Tibial nerve (tissue), 4 donors: ENCODE measurements at regions not wholly inside any gene's neighbourhood (a gene's known extent, or its start where the extent isn't known, plus 50 kb on each side); places are given as distances from the start of the nearest gene placed in this dataset.

Source experiments
- DNase-seq, 2 donors: peaks; one replicate each; pipeline ENCODE4 v3.0.0-alpha.2; 2019; ENCODE audit warnings: low spot score in 2 of 2
- H3K27ac ChIP-seq, 4 donors: fragments of 200-600 bp; sonication (generic) in 3 of 4; one replicate each; pipeline ENCODE4 v1.5.1; 2017 to 2019; ENCODE audit warnings: mild to moderate bottlenecking in 1 of 4
- H3K27me3 ChIP-seq, 2 donors: fragments of 200-600 bp; sonication (generic) in 1 of 2; one replicate each; pipeline versions ENCODE4 v1.5.1 to v1.6.0; 2017 to 2019
- H3K36me3 ChIP-seq, 3 donors: fragments of 200-600 bp; sonication (generic); one replicate each; pipeline ENCODE4 v1.5.1; 2018 to 2019
- H3K4me1 ChIP-seq, 4 donors: fragments of 200-600 bp; sonication (generic) in 3 of 4; one replicate each; pipeline ENCODE4 v1.5.1; 2017 to 2019
- H3K4me3 ChIP-seq, 4 donors: fragments of 200-600 bp; sonication (generic) in 3 of 4; one replicate each; pipeline ENCODE4 v1.5.1; 2017 to 2019; ENCODE audit warnings: mild to moderate bottlenecking in 1 of 4, moderate library complexity in 1 of 4
- H3K9me3 ChIP-seq, 4 donors: fragments of 200-600 bp; sonication (generic) in 3 of 4; one replicate each; pipeline ENCODE4 v1.5.1; 2017 to 2019
- EP300 ChIP-seq, 2 donors: sonication (generic); formaldehyde crosslinking; IDR thresholded peaks; one replicate each; pipeline ENCODE4 v1.6.1; 2017; ENCODE audit warnings: antibody characterized with exemption in 2 of 2, mild to moderate bottlenecking in 1 of 2
- POLR2A ChIP-seq, 2 donors: fragments of 450-650 bp; IDR thresholded peaks; one replicate each; pipeline ENCODE4 v1.6.1; 2017; ENCODE audit warnings: antibody characterized with exemption in 2 of 2, mild to moderate bottlenecking in 2 of 2, moderate library complexity in 2 of 2
- WGBS, 2 donors: methylation state at CpG; one replicate each; pipeline ENCODE4 v1.1.5; 2018; 5-methylcytosine and 5-hydroxymethylcytosine counted together
- TF ChIP-seq, protein P1 (sequence below), 5 experiments: fragments of 200-600 bp in 3 of 5; fragments of 450-650 bp in 2 of 5; sonication (generic) in 3 of 5; IDR thresholded peaks; one replicate each; pipeline ENCODE4 v1.5.1; 2016 to 2019; ENCODE audit warnings: antibody characterized with exemption in 5 of 5, mild to moderate bottlenecking in 3 of 5, moderate library complexity in 2 of 5

DNA sequence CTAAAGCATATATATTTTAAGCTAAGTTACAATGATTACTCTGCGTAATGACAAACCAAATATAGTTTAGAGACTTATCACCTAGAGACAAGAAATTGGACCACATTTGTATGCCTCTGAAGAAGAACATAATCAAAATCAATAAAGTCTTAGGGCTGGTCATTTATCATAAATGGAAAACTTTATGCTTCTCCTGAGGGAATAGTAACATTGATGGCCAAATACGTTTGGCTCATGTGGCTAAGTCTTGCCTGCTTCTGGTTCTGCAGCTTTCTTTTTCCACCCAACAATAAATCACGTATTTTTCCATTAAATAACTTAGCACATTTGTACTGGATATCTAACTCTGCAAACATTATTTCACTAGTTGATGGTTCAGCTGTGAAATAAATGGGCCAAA is 458.4 kb downstream of the SLITRK1 start:
- peaks cover 0 to 13% (median 0%) of the 10 kb centered on the region in 4 donors for H3K9me3 ChIP-seq
- DNase-seq, result no peak

DNA sequence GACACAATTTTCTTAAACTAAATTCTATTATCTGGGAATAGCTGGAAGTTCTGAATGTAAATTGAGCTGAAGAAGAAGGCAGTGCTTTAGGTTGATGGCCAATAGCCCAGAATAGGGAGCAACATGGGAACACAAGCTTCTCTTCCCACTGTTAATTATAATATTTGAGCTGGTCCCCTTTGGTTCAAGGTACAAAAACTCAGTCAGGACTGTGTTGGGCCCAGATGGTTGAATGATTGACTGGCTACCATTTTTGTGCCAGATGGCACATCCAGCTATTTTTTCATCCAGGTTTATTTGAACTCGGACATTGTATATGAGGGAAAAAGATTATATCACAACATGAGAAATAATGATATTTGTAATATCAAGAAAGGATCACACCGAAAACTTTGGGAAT is 458.9 kb downstream of the SLITRK1 start:
- Histone ChIP-seq H3K4me3 (no peak overlapping the region), H3K27ac (no peak overlapping the region), H3K9me3 (peaks cover 0 to 13% (median 0%) of the 10 kb centered on the region in 4 donors), H3K4me1 (no peaks in the 10 kb centered on the region), H3K27me3 (peaks cover 0 to 2% of the 10 kb centered on the region in 2 donors), H3K36me3 (no peaks in the 10 kb centered on the region)
- TF ChIP-seq POLR2A (IDR thresholded peaks at IDR 0.05) (no peak), EP300 (IDR thresholded peaks at IDR 0.05) (no peak)
- TF ChIP-seq, protein P1, sequence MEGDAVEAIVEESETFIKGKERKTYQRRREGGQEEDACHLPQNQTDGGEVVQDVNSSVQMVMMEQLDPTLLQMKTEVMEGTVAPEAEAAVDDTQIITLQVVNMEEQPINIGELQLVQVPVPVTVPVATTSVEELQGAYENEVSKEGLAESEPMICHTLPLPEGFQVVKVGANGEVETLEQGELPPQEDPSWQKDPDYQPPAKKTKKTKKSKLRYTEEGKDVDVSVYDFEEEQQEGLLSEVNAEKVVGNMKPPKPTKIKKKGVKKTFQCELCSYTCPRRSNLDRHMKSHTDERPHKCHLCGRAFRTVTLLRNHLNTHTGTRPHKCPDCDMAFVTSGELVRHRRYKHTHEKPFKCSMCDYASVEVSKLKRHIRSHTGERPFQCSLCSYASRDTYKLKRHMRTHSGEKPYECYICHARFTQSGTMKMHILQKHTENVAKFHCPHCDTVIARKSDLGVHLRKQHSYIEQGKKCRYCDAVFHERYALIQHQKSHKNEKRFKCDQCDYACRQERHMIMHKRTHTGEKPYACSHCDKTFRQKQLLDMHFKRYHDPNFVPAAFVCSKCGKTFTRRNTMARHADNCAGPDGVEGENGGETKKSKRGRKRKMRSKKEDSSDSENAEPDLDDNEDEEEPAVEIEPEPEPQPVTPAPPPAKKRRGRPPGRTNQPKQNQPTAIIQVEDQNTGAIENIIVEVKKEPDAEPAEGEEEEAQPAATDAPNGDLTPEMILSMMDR (IDR thresholded peaks at IDR 0.05), result no peak
- DNase-seq, result no peak
- WGBS, 2 donors, result 92% methylated on average over 2 of the region's 2 CpGs

More for the DNA sequence above, 458.4 kb downstream of the SLITRK1 start:
- H3K27ac ChIP-seq, result no peak overlapping the region
- TF ChIP-seq POLR2A (IDR thresholded peaks at IDR 0.05), result no peak
- peaks cover 0 to 2% of the 10 kb centered on the region in 2 donors for H3K27me3 ChIP-seq
- H3K36me3 ChIP-seq, result no peaks in the 10 kb centered on the region
- no peak overlapping the region for H3K4me3 ChIP-seq
- H3K4me1 ChIP-seq, result no peaks in the 10 kb centered on the region
- WGBS, 2 donors, result 70 to 73% methylated on average over 3 of the region's 3 CpGs

DNA sequence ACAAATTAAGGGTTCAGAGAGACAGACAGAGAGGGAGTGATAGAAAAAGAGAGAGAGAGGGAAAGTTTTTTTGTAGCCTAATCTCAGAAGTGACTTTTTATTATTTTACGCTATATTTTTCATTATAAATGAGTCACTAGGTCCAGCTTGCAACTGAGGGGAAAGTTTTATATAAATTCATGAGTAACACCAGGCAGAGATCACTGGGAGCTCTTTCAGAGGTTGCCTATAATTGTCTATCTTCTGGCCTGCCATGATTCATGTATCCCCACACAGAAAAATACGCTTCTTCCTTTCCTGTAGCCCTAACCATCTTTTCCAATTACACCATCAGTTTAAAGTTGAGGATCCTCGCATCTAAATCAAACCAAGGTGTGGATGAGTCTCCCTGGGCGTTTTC is 467.9 kb downstream of the SLITRK1 start:
- no peaks in the 10 kb centered on the region for H3K4me1 ChIP-seq
- no peaks in the 10 kb centered on the region for H3K9me3 ChIP-seq
- no peaks in the 10 kb centered on the region for H3K27me3 ChIP-seq
- 83 to 86% methylated on average over 4 of the region's 4 CpGs for WGBS, 2 donors
- H3K36me3 ChIP-seq, result no peaks in the 10 kb centered on the region
- no peak overlapping the region for H3K27ac ChIP-seq
- TF ChIP-seq POLR2A (IDR thresholded peaks at IDR 0.05) (no peak), EP300 (IDR thresholded peaks at IDR 0.05) (no peak)
- TF ChIP-seq, protein P1 (IDR thresholded peaks at IDR 0.05), result no peak
- H3K4me3 ChIP-seq, result no peak overlapping the region
- DNase-seq, result no peak

DNA sequence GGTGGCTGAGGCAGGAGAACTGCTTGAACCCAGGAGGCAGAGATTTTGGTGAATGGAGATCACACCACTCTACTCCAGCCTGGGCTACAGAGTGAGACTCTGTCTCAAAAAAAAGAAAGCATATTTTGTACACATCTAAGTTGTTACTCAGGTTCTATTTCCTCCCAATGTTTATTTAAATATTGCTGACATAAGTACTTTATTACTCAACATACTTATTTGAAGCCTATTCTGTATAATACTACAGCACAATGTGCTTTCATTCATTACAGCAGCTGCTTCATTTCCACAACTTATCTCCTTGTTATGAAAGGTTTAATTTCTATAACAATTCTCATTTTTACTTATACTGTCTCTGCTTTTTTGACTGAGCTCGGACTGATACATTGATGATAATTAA is 495.7 kb downstream of the SLITRK1 start:
- Histone ChIP-seq H3K27me3 (no peaks in the 10 kb centered on the region), H3K9me3 (no peaks in the 10 kb centered on the region), H3K27ac (no peak overlapping the region), H3K4me1 (no peaks in the 10 kb centered on the region), H3K36me3 (no peaks in the 10 kb centered on the region), H3K4me3 (no peak overlapping the region)
- TF ChIP-seq, protein P1 (IDR thresholded peaks at IDR 0.05), result no peak
- TF ChIP-seq EP300 (IDR thresholded peaks at IDR 0.05) (no peak), POLR2A (IDR thresholded peaks at IDR 0.05) (no peak)
- DNase-seq, result no peak
- WGBS, 2 donors, result 92 to 98% methylated on average over 1 of the region's 1 CpG

DNA sequence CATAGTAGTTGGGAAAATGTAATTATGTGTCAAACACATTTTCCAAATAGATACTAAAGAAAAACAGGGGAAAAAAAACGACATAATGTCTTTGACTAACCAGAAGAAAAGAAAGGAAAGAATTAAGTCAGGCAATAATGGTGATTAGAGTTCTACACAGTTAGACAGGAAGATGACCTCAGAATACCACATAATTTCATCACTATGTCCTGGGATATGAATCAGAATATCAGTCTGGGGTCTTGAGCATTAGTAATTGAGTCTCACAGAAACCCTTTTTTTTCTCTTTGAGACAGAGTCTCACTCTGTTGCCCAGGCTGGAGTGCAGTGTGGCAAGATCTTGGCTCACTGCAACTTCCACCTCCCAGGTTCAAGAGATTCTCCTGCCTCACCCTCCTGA is 503.4 kb downstream of the SLITRK1 start:
- WGBS, 2 donors, result 51 to 57% methylated on average over 1 of the region's 1 CpG

More for the DNA sequence above, 503.4 kb downstream of the SLITRK1 start:
- TF ChIP-seq POLR2A (IDR thresholded peaks at IDR 0.05) (no peak), EP300 (IDR thresholded peaks at IDR 0.05) (no peak)
- TF ChIP-seq, protein P1 (IDR thresholded peaks at IDR 0.05), result no peak
- no peak for DNase-seq
- Histone ChIP-seq H3K27me3 (no peaks in the 10 kb centered on the region), H3K9me3 (no peaks in the 10 kb centered on the region), H3K36me3 (no peaks in the 10 kb centered on the region), H3K4me3 (no peak overlapping the region), H3K4me1 (no peaks in the 10 kb centered on the region), H3K27ac (no peak overlapping the region)
